ENCODE measurements at regions not wholly inside any gene's neighbourhood (a gene's known extent, or its start where the extent isn't known, plus 50 kb on each side); places are given as distances from the start of the nearest gene placed in this dataset.

- Histone ChIP-seq H4K20me1 (ENCODE audit: low read depth) (no peaks in the 10 kb centered on the region), H3F3A (ENCODE audit: low read depth) (peaks cover 8% of the 10 kb centered on the region), H2AFZ (replicated peaks) (no peak overlapping the region), H3K27me3 (no peaks in the 10 kb centered on the region), H3K9ac (no peak overlapping the region), H3K4me2 (no peak overlapping the region), H3K27ac (no peak overlapping the region), H3K4me3 (no peak overlapping the region), H3K36me3 (no peaks in the 10 kb centered on the region), H3K4me1 (peaks cover 23% of the 10 kb centered on the region), H3K9me3 (ENCODE audit: low read depth) (no peaks in the 10 kb centered on the region), H3K79me2 (ENCODE audit: low read depth) (no peaks in the 10 kb centered on the region)
- Mint-ChIP-seq H3K36me3 (no peaks in the 10 kb centered on the region), H3K4me3 (no peak overlapping the region), H3K27ac (no peak overlapping the region), H3K27me3 (ENCODE audit: insufficient read depth, low read depth) (peaks cover 2% of the 10 kb centered on the region), H3K9me3 (no peaks in the 10 kb centered on the region), H3K4me1 (peaks cover 27% of the 10 kb centered on the region)
- DNase-seq (ENCODE audit: low spot score) = no peak
- TF ChIP-seq CTCF (IDR thresholded peaks at IDR 0.05) (no peak), EZH2phosphoT487 (IDR thresholded peaks at IDR 0.05) (no peak), EZH2 (IDR thresholded peaks at IDR 0.05) (no peak)
Observed at GRCh38 chr5:72615061-72615460, 107.9 kb upstream of the ZNF366 start.

- H2AFZ ChIP-seq (replicated peaks) = no peak overlapping the region
- no peak overlapping the region for H3K9ac ChIP-seq
- peaks cover 15% of the 10 kb centered on the region for H3K4me1 ChIP-seq
- no peak for DNase-seq (ENCODE audit: low spot score)
- H3K4me1 Mint-ChIP-seq = peaks cover 26% of the 10 kb centered on the region
- H3K79me2 ChIP-seq (ENCODE audit: low read depth) = no peaks in the 10 kb centered on the region
- H4K20me1 ChIP-seq (ENCODE audit: low read depth) = no peaks in the 10 kb centered on the region
- H3K36me3 ChIP-seq = no peaks in the 10 kb centered on the region
- H3K36me3 Mint-ChIP-seq = no peaks in the 10 kb centered on the region
- H3K4me2 ChIP-seq = no peak overlapping the region
- no peaks in the 10 kb centered on the region for H3K9me3 Mint-ChIP-seq
- H3K27ac Mint-ChIP-seq = no peak overlapping the region
- H3K9me3 ChIP-seq (ENCODE audit: low read depth) = no peaks in the 10 kb centered on the region
- H3K4me3 ChIP-seq = no peak overlapping the region
- no peaks in the 10 kb centered on the region for H3K27me3 ChIP-seq
- no peak for TF ChIP-seq EZH2phosphoT487 (IDR thresholded peaks at IDR 0.05)
- no peak for TF ChIP-seq EZH2 (IDR thresholded peaks at IDR 0.05)
- no peak for TF ChIP-seq CTCF (IDR thresholded peaks at IDR 0.05)
- no peak overlapping the region for H3K27ac ChIP-seq
- H3K4me3 Mint-ChIP-seq = no peak overlapping the region
- peaks cover 2% of the 10 kb centered on the region for H3K27me3 Mint-ChIP-seq (ENCODE audit: insufficient read depth, low read depth)
- H3F3A ChIP-seq (ENCODE audit: low read depth) = peaks cover 8% of the 10 kb centered on the region
Observed at GRCh38 chr5:72613515-72613914, 106.3 kb upstream of the ZNF366 start.

GRCh38 chr5:72612810-72613209, 105.6 kb upstream of the ZNF366 start:
- Histone ChIP-seq H3K27me3 (no peaks in the 10 kb centered on the region), H3K4me3 (no peak overlapping the region), H3K9me3 (ENCODE audit: low read depth) (no peaks in the 10 kb centered on the region), H3K4me1 (peaks cover 15% of the 10 kb centered on the region), H3K27ac (no peak overlapping the region), H3K9ac (no peak overlapping the region), H3F3A (ENCODE audit: low read depth) (peaks cover 8% of the 10 kb centered on the region), H4K20me1 (ENCODE audit: low read depth) (no peaks in the 10 kb centered on the region), H3K79me2 (ENCODE audit: low read depth) (no peaks in the 10 kb centered on the region), H3K36me3 (no peaks in the 10 kb centered on the region), H3K4me2 (no peak overlapping the region), H2AFZ (replicated peaks) (no peak overlapping the region)
- Mint-ChIP-seq H3K4me3 (no peak overlapping the region), H3K36me3 (no peaks in the 10 kb centered on the region), H3K27ac (no peak overlapping the region), H3K27me3 (ENCODE audit: insufficient read depth, low read depth) (no peaks in the 10 kb centered on the region), H3K4me1 (peaks cover 33% of the 10 kb centered on the region), H3K9me3 (no peaks in the 10 kb centered on the region)
- TF ChIP-seq EZH2 (IDR thresholded peaks at IDR 0.05) = no peak
- no peak for TF ChIP-seq EZH2phosphoT487 (IDR thresholded peaks at IDR 0.05)
- TF ChIP-seq CTCF (IDR thresholded peaks at IDR 0.05) = no peak
- no peak for DNase-seq (ENCODE audit: low spot score)
